ENCODE measurements at regions not wholly inside any gene's neighbourhood (a gene's known extent, or its start where the extent isn't known, plus 50 kb on each side); places are given as distances from the start of the nearest gene placed in this dataset.

DNA sequence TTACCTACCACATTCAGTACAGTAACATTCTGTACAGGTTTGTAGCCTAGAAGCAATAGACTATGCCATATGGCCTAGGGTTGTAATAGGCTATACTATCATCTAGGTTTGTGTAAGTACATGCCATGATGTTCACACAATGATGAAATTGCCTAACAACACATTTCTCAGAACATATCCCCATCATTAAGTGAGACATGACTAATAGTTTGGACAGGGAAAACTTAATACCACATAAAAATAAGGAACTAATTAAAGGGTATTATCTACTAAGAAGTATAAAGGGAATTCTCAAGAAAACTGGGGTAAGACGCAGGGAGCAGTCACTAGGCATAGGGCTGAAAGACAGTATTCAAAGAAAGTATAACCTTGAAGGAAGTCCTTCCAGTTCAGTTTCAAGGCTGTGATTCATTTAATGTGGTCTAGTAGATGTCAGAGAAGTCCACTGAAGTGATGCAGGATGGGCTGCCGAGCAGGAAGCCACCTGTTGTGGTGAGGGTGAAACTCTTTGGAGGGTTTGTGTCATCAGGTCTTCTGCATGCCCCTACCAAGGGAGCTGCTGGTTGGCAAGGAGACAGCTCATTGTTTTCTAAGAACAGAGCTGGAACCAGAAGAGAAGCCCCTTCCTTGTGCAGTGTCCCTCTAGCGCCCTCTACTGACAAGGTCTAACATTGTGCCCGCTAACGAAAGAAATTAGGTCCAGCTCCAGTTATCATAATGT lies 122.9 kb downstream of the OLFM4 start:
- FAIRE-seq = no peak
- no peak for TF ChIP-seq EZH2 (IDR thresholded peaks at IDR 0.05; ENCODE audit: low read length)
- TF ChIP-seq, protein P1, sequence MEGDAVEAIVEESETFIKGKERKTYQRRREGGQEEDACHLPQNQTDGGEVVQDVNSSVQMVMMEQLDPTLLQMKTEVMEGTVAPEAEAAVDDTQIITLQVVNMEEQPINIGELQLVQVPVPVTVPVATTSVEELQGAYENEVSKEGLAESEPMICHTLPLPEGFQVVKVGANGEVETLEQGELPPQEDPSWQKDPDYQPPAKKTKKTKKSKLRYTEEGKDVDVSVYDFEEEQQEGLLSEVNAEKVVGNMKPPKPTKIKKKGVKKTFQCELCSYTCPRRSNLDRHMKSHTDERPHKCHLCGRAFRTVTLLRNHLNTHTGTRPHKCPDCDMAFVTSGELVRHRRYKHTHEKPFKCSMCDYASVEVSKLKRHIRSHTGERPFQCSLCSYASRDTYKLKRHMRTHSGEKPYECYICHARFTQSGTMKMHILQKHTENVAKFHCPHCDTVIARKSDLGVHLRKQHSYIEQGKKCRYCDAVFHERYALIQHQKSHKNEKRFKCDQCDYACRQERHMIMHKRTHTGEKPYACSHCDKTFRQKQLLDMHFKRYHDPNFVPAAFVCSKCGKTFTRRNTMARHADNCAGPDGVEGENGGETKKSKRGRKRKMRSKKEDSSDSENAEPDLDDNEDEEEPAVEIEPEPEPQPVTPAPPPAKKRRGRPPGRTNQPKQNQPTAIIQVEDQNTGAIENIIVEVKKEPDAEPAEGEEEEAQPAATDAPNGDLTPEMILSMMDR (optimal IDR thresholded peaks at IDR 0.05 in 1 of 3, IDR thresholded peaks at IDR 0.05 in 1 of 3, conservative IDR thresholded peaks at IDR 0.05 in 1 of 3; ENCODE audit: extremely low read depth in 1 of 3, insufficient read depth in 2 of 3, low read length in 3 of 3) = peak; percentile 64 to 81 (median 66)
- H3K27ac ChIP-seq (ENCODE audit: control insufficient read depth, insufficient read depth, low read length) = no peak overlapping the region
- dilution Hi-C loops (cut with MboI; ENCODE audit: extremely low pct_ligation_motif_present, low sequenced_read_pairs) = no loop called here
- no peaks in the 10 kb centered on the region for H3K4me1 ChIP-seq (ENCODE audit: control insufficient read depth, extremely low read depth, insufficient read depth, low read length)
- H3K4me2 ChIP-seq (ENCODE audit: control insufficient read depth, extremely low read depth, insufficient read depth, low read depth, low read length) = no peak overlapping the region
- H3K27me3 ChIP-seq (ENCODE audit: control insufficient read depth, extremely low read depth, insufficient read depth, low read length) = no peaks in the 10 kb centered on the region
- H3K9me1 ChIP-seq (ENCODE audit: control insufficient read depth, extremely low read depth, insufficient read depth, low read length) = no peaks in the 10 kb centered on the region
- no peaks in the 10 kb centered on the region for H3K36me3 ChIP-seq (ENCODE audit: control insufficient read depth in 2 of 2, extremely low read depth in 1 of 2, insufficient read depth in 2 of 2, low read length in 2 of 2)
- H2AFZ ChIP-seq (ENCODE audit: control insufficient read depth, low read length) = no peak overlapping the region
- H3K9ac ChIP-seq (ENCODE audit: control insufficient read depth, extremely low read depth, insufficient read depth, low read length) = no peak overlapping the region
- H3K4me3 ChIP-seq (ENCODE audit: control insufficient read depth in 2 of 3, extremely low read depth in 1 of 3, insufficient read depth in 2 of 3, low read depth in 1 of 3, low read length in 3 of 3) = no peak overlapping the region
- no peaks in the 10 kb centered on the region for H3K79me2 ChIP-seq (ENCODE audit: control insufficient read depth, insufficient read depth, low read length)
- no peaks in the 10 kb centered on the region for H4K20me1 ChIP-seq (ENCODE audit: control insufficient read depth, extremely low read depth, insufficient read depth, low read length)
- no peaks in the 10 kb centered on the region for H3K9me3 ChIP-seq (ENCODE audit: control insufficient read depth, low read depth, low read length)
- DNase-seq (ENCODE audit: low read depth, low spot score) = peak; percentile 2

DNA sequence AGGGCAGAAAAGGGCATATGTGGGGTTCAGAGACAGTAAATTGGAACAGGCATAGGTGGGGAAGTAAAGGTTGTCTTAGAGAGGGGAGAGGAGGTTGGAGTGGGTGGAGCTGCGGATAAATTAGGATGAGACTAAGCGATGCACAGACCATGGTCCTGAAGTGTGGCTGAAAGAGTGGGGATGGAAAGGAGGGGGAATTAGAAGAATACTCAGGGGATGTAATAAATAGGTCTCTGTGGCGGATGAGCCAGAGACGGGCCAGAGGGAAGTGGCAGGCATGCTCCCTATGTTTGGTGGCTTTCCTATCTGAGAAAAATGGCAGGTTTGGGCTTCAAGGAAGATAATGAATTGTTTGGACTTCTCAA lies 123.4 kb downstream of the OLFM4 start:
- no peak for TF ChIP-seq EZH2 (IDR thresholded peaks at IDR 0.05; ENCODE audit: low read length)
- TF ChIP-seq, protein P1 (optimal IDR thresholded peaks at IDR 0.05 in 1 of 3, IDR thresholded peaks at IDR 0.05 in 1 of 3, conservative IDR thresholded peaks at IDR 0.05 in 1 of 3; ENCODE audit: extremely low read depth in 1 of 3, insufficient read depth in 2 of 3, low read length in 3 of 3) = no peak
- dilution Hi-C loops (cut with MboI; ENCODE audit: extremely low pct_ligation_motif_present, low sequenced_read_pairs) = no loop called here
- Histone ChIP-seq H3K9me3 (ENCODE audit: control insufficient read depth, low read depth, low read length) (no peaks in the 10 kb centered on the region), H2AFZ (ENCODE audit: control insufficient read depth, low read length) (no peak overlapping the region), H3K4me3 (ENCODE audit: control insufficient read depth in 2 of 3, extremely low read depth in 1 of 3, insufficient read depth in 2 of 3, low read depth in 1 of 3, low read length in 3 of 3) (no peak overlapping the region), H3K4me1 (ENCODE audit: control insufficient read depth, extremely low read depth, insufficient read depth, low read length) (no peaks in the 10 kb centered on the region), H3K4me2 (ENCODE audit: control insufficient read depth, extremely low read depth, insufficient read depth, low read depth, low read length) (no peak overlapping the region), H3K9ac (ENCODE audit: control insufficient read depth, extremely low read depth, insufficient read depth, low read length) (no peak overlapping the region), H3K9me1 (ENCODE audit: control insufficient read depth, extremely low read depth, insufficient read depth, low read length) (no peaks in the 10 kb centered on the region), H3K79me2 (ENCODE audit: control insufficient read depth, insufficient read depth, low read length) (no peaks in the 10 kb centered on the region), H3K27me3 (ENCODE audit: control insufficient read depth, extremely low read depth, insufficient read depth, low read length) (no peaks in the 10 kb centered on the region), H4K20me1 (ENCODE audit: control insufficient read depth, extremely low read depth, insufficient read depth, low read length) (no peaks in the 10 kb centered on the region), H3K36me3 (ENCODE audit: control insufficient read depth in 2 of 2, extremely low read depth in 1 of 2, insufficient read depth in 2 of 2, low read length in 2 of 2) (no peaks in the 10 kb centered on the region), H3K27ac (ENCODE audit: control insufficient read depth, insufficient read depth, low read length) (no peak overlapping the region)
- FAIRE-seq (no peak), DNase-seq (ENCODE audit: low read depth, low spot score) (no peak)
